ENCODE measurements at regions not wholly inside any gene's neighbourhood (a gene's known extent, or its start where the extent isn't known, plus 50 kb on each side); places are given as distances from the start of the nearest gene placed in this dataset.

DNA sequence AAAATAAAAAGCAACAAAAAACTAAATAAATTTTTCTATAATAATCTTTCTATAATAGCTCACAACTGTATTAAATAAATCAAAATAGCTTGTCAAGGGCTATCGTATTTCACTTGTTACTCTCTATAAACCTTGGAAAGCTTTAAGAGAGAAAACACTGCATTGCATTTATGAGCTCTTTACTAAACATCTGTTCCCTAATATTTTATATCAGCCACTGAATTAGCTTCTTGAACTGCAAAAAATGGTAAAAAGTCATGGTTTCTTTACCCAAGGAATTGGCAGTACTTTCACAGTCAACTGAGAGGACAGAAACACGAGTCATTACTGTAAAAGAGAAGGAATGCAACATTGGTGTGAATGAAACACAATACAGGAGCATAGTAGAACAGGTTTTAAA is 671.2 kb downstream of the PCDH18 start:
- ChIA-PET CTCF (interaction anchor here (0.6 to 5.5 kb wide), 3 partner anchors 139 to 737 kb away, joined by 3 to 72 read pairs (median 9); no protein-coding TSS in a partner anchor), POLR2A (no interaction called here)
- no peak for DNase-seq (ENCODE audit: low read depth, low spot score)
- H3K4me3 ChIP-seq (ENCODE audit: low read depth, low read length): no peak overlapping the region
- TF ChIP-seq, protein P1, sequence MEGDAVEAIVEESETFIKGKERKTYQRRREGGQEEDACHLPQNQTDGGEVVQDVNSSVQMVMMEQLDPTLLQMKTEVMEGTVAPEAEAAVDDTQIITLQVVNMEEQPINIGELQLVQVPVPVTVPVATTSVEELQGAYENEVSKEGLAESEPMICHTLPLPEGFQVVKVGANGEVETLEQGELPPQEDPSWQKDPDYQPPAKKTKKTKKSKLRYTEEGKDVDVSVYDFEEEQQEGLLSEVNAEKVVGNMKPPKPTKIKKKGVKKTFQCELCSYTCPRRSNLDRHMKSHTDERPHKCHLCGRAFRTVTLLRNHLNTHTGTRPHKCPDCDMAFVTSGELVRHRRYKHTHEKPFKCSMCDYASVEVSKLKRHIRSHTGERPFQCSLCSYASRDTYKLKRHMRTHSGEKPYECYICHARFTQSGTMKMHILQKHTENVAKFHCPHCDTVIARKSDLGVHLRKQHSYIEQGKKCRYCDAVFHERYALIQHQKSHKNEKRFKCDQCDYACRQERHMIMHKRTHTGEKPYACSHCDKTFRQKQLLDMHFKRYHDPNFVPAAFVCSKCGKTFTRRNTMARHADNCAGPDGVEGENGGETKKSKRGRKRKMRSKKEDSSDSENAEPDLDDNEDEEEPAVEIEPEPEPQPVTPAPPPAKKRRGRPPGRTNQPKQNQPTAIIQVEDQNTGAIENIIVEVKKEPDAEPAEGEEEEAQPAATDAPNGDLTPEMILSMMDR (IDR thresholded peaks at IDR 0.05; ENCODE audit: low read depth, low read length): no peak
- no peaks in the 10 kb centered on the region for H3K27me3 ChIP-seq (ENCODE audit: control insufficient read depth, insufficient read depth, low read length)
- no peaks in the 10 kb centered on the region for H3K9me3 ChIP-seq (ENCODE audit: control insufficient read depth, insufficient read depth, low read length)
- H3K27ac ChIP-seq (ENCODE audit: low read depth, low read length): no peak overlapping the region

DNA sequence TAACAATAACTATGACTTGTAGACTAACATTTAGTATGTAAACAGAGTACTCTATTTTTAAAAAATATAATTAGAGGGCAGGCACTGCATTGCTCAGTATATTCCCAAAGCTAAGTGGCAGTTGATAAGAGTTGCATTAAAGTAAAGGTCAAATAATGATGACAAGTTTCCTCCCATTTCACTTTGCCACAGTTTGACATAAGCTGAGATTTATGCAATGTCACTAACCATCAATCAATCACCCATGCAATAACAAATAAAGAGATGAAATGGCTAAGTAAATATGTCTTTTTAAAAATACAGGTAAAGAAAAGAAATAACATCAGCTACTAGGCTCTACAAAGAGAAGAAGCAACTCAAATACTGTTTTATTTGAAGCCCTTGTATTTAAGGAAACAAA is 673.4 kb downstream of the PCDH18 start:
- H3K9me3 ChIP-seq (ENCODE audit: control insufficient read depth, insufficient read depth, low read length): no peaks in the 10 kb centered on the region
- TF ChIP-seq, protein P1 (IDR thresholded peaks at IDR 0.05; ENCODE audit: low read depth, low read length): no peak
- ChIA-PET POLR2A (no interaction called here), CTCF (no interaction called here)
- no peak overlapping the region for H3K27ac ChIP-seq (ENCODE audit: low read depth, low read length)
- no peak for DNase-seq (ENCODE audit: low read depth, low spot score)
- no peak overlapping the region for H3K4me3 ChIP-seq (ENCODE audit: low read depth, low read length)
- H3K27me3 ChIP-seq (ENCODE audit: control insufficient read depth, insufficient read depth, low read length): no peaks in the 10 kb centered on the region

DNA sequence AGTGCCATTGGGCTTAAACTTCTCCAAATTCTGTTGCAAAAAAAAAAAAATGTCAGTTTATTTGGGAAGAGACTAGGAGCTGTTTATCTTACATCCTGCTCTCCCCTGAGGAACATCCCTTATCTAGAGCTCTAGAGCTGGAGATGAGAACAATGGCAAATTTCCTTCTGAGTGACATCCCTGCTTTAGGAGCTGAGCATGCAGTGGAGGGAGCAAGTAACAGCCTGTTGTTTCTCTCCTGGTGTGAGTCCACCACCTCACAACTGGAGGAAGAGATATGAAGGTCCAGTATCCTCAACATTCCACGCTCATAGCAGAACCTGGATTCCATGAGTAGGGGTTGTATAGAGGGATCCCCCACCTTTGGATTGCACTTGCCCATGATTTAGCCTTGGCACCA is 676.4 kb downstream of the PCDH18 start:
- Histone ChIP-seq H3K27me3 (ENCODE audit: control insufficient read depth, insufficient read depth, low read length) (no peaks in the 10 kb centered on the region), H3K4me3 (ENCODE audit: low read depth, low read length) (no peak overlapping the region), H3K9me3 (ENCODE audit: control insufficient read depth, insufficient read depth, low read length) (no peaks in the 10 kb centered on the region), H3K27ac (ENCODE audit: low read depth, low read length) (no peak overlapping the region)
- TF ChIP-seq, protein P1 (IDR thresholded peaks at IDR 0.05; ENCODE audit: low read depth, low read length): no peak
- CTCF ChIA-PET: interaction anchor here (2.1 kb wide), 1 partner anchor 9 kb away, joined by 11 read pairs; no protein-coding TSS in a partner anchor
- no peak for DNase-seq (ENCODE audit: low read depth, low spot score)
- POLR2A ChIA-PET: interaction anchor here (0.7 kb wide), 1 partner anchor 1039 kb away, joined by 5 read pairs; no protein-coding TSS in a partner anchor

DNA sequence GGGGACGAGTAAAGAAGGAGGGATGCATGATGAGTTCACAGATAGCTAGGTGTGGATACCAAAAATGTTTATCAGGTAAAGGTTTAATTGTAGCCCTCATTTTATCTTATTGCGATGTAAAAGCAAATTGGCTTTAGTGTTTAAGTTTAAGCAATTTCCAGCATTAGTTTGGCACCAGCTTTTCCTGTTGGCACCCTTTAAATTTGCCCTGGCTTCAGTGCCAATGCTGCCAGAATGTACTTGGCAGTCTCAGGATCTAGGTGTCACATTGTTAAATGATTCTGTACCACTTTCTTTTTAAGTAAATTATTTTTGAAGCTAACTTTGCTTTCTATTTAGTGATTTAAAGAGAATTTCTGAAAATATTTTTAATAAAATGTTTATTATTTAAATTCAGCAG is 681.8 kb downstream of the PCDH18 start:
- TF ChIP-seq, protein P1 (IDR thresholded peaks at IDR 0.05; ENCODE audit: low read depth, low read length): no peak
- no peaks in the 10 kb centered on the region for H3K27me3 ChIP-seq (ENCODE audit: control insufficient read depth, insufficient read depth, low read length)
- ChIA-PET POLR2A (no interaction called here), CTCF (no interaction called here)
- H3K4me3 ChIP-seq (ENCODE audit: low read depth, low read length): no peak overlapping the region
- no peak for DNase-seq (ENCODE audit: low read depth, low spot score)
- H3K9me3 ChIP-seq (ENCODE audit: control insufficient read depth, insufficient read depth, low read length): no peaks in the 10 kb centered on the region; the same call in 1 of the 2 replicates
- no peak overlapping the region for H3K27ac ChIP-seq (ENCODE audit: low read depth, low read length)

DNA sequence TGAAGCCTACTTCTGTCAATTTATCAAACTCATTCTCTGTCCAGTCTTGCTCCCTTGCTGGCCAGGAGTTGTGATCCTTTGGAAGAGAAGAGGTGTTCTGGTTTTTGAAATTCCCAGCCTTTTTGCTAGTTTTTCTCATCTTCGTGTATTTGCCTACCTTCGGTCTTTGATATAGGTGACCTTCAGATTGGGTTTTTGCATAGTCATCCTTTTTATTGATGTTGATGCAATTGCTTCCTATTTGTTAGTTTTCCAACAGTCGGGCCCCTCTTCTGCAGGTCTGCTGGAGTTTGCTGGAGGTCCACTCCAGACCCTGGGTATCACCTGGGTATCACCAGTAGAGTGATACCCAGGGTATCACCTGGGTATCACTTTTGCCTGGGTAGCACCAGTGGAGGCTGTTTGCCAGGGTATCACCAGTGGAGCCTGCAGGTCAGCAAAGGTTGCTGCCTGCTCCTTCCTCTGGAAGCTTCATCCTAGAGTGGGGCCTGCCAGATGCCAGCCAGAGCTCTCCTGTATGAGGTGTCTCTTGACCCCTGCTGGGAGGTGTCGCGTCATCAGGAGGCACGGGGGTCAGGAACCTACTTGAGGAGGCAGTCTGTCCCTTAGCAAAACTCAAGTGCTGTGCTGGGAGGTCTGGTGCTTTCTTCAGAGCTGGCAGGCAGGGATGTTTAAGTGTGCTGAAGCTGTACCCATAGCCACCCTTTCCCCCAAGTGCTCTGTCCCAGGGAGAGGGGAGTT is 684.2 kb downstream of the PCDH18 start:
- Histone ChIP-seq H3K4me3 (ENCODE audit: low read depth, low read length) (no peak overlapping the region), H3K27me3 (ENCODE audit: control insufficient read depth, insufficient read depth, low read length) (no peaks in the 10 kb centered on the region), H3K27ac (ENCODE audit: low read depth, low read length) (no peak overlapping the region), H3K9me3 (ENCODE audit: control insufficient read depth, insufficient read depth, low read length) (no peaks in the 10 kb centered on the region; the same call in 1 of the 2 replicates)
- DNase-seq (ENCODE audit: low read depth, low spot score): no peak
- ChIA-PET CTCF (no interaction called here), POLR2A (no interaction called here)
- TF ChIP-seq, protein P1 (IDR thresholded peaks at IDR 0.05; ENCODE audit: low read depth, low read length): no peak
